ENCODE measurements at regions not wholly inside any gene's neighbourhood (a gene's known extent, or its start where the extent isn't known, plus 50 kb on each side); places are given as distances from the start of the nearest gene placed in this dataset.

Small RNAs in the stretch of these regions (small RNA-seq; reads per million reads assigned to genes)
- 0 reads per million in 4 donors for gene AC002545.1
- 0 reads per million in 4 donors for gene RF00019

Data from upper lobe of left lung (tissue), 4 donors.